ENCODE measurements at regions not wholly inside any gene's neighbourhood (a gene's known extent, or its start where the extent isn't known, plus 50 kb on each side); places are given as distances from the start of the nearest gene placed in this dataset.

DNA sequence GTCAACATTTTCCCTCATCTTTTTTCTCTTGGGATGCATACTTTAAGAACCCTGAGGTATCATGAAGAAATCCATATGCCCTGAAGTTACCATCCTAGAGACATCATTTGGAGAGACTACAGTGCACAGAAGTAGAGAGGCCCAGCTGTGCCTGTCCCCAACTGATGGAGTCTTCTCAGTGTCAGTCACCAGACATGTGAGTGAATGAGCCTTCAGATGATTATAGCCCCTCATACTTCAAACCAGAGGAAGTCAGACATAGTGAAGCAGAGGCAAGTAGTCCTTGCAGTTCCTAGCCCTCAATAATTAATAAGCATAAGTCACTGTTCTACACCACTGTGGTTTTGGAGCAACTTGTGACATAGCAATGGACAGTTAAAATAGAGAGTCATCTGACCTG lies 194.4 kb upstream of the ITGA4 start:
- TF ChIP-seq, protein P1, sequence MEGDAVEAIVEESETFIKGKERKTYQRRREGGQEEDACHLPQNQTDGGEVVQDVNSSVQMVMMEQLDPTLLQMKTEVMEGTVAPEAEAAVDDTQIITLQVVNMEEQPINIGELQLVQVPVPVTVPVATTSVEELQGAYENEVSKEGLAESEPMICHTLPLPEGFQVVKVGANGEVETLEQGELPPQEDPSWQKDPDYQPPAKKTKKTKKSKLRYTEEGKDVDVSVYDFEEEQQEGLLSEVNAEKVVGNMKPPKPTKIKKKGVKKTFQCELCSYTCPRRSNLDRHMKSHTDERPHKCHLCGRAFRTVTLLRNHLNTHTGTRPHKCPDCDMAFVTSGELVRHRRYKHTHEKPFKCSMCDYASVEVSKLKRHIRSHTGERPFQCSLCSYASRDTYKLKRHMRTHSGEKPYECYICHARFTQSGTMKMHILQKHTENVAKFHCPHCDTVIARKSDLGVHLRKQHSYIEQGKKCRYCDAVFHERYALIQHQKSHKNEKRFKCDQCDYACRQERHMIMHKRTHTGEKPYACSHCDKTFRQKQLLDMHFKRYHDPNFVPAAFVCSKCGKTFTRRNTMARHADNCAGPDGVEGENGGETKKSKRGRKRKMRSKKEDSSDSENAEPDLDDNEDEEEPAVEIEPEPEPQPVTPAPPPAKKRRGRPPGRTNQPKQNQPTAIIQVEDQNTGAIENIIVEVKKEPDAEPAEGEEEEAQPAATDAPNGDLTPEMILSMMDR (IDR thresholded peaks at IDR 0.05) = no peak

DNA sequence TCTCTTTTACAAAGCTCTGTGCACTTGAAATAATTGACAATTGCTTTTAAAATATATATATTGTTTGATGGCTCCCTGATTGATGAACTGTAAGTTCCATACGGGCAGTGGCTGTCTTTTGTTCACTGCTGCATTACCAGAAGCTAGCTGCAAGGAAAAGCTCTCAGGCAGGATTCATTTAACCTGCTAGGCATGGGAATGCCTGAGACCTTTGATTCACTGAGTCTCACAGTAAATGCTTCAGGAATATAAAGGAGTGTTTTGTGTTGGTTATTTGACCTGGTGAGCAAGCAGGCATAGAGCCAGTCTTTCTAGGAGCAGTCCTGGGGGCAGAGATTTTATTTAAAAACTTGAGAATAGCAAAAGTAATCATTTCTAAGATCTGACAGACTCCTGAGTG lies 193.2 kb upstream of the ITGA4 start:
- TF ChIP-seq, protein P1 (IDR thresholded peaks at IDR 0.05) = no peak

DNA sequence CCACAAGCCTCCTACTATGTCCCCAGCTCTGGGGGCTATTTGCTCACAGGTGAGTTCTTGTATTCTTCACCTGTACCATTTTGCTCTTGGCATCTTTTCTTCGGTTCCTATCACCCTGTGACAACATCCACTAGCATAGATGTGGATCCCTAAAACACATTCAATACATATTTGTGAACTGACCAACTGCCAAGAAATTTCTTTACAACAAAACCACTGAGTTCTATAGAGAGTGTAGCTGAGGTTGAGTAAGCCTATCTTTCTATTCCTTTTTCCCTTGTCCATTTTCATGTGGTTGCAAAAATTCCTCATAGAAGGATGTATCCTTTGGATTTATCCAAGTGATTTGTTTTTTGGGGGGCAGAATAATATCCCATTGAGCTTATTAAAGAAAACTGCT lies 192.7 kb upstream of the ITGA4 start:
- TF ChIP-seq, protein P1 (IDR thresholded peaks at IDR 0.05) = no peak

DNA sequence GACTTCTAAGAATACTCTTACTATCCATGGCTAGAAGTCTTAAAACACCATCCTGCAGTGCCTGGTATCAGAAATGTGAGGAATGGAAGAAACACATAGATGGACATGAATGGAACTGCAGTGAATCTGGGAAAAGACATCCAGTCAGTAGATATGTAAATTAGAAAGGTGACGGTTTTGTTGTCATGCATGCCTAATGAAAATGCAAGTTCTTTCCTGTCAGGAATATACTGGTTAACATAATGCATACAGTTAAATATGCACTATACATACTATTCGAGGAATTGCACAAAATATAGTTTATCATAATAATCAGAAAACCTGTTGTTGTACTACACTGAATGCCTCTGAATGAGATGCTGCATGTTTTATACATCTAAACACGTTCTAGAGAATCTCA lies 190.6 kb upstream of the ITGA4 start:
- TF ChIP-seq, protein P1 (IDR thresholded peaks at IDR 0.05) = no peak

DNA sequence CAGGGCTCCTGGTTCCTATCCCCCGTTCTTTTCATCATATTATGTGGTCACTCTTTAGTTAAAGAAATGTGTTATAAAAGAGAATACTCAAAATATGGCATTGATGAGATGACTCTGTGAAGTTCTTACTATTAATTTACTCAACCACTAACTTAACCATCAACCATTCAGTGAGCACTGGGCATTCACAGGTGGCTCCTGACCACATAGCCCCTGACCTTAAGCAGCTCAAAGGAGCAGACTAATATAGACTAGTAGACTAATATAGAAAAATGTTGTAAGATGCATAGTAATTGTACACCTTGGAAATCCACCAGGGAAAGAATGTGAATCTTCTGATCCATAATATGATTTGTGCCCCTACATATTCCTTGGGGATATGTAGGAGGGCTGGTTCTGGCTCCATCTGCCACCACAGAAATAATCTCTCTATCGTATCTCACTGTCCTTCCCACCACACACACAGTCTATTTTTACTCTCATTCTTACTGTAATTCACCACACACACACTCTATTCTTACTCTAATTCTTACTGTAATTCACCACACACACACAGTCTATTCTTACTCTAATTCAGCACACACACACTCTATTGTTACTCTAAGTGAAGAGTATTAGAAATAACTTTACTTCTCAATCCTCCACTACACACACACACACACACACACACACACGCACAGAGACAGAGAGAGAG lies 188.9 kb upstream of the ITGA4 start:
- TF ChIP-seq, protein P1 (IDR thresholded peaks at IDR 0.05) = no peak

DNA sequence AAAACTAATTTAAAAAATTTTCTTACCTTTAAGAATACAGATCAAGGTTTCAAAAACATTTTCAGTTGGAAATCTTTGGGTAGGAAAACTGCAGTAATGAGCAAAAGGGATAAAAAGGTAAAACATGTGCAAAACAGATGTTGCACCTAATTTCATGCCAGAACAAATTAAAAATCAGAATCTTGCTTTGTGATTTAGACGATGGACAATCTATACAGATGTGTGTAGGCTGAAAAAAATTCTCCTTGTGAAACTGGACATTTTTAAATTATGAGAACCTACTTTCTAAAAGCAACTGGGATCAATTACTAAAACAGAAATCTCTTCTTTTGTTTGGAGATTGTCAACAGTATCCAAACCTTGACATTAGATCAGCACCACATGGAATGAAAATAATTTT lies 183.2 kb upstream of the ITGA4 start:
- TF ChIP-seq, protein P1 (IDR thresholded peaks at IDR 0.05) = no peak

DNA sequence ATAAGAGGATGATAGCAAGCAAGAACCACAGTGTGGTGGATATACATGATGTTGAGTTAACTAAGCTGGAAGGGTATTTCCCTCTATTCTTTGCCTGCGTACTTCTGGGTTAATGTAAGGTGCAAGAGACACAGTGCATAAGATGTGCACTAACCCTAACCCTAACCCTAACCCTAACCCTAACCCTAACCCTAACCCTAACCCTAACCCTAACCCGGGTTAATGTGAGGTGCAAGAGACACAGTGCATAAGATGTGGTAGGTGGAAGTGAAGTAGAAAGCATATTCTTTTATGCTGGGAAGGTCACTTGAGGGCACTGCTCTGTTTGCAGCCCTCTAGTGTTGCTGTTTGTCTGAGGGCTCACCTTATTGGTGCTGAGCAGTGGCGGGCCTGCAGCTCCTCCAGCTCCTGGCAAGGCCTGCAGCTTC lies 181.5 kb upstream of the ITGA4 start:
- TF ChIP-seq, protein P1 (IDR thresholded peaks at IDR 0.05) = no peak

All from LNCAP (cell line).